Uterus (tissue), 3 donors: ENCODE measurements at regions not wholly inside any gene's neighbourhood (a gene's known extent, or its start where the extent isn't known, plus 50 kb on each side); places are given as distances from the start of the nearest gene placed in this dataset.

ENCODE experiments used
- DNase-seq, 2 donors: peaks; one replicate each; pipeline ENCODE4 v3.0.0-alpha.2; 2019 to 2020
- H3K27ac ChIP-seq, 2 donors: fragments of 200-600 bp; sonication (generic); 1 replicate in 1 of 2; 2 replicates in 1 of 2; pipeline ENCODE4 v1.5.1; 2016 to 2018
- H3K27me3 ChIP-seq, 2 donors: fragments of 200-600 bp; sonication (generic); one replicate each; pipeline ENCODE4 v1.5.1; 2018 to 2019; ENCODE audit warnings: control low read depth in 1 of 2
- H3K36me3 ChIP-seq, 2 donors: fragments of 200-600 bp; sonication (generic); one replicate each; pipeline ENCODE4 v1.5.1; 2019; ENCODE audit warnings: control low read depth in 1 of 2
- H3K4me1 ChIP-seq, 2 donors: fragments of 200-600 bp; sonication (generic); one replicate each; pipeline ENCODE4 v1.5.1; 2018 to 2019; ENCODE audit warnings: control low read depth in 1 of 2
- H3K4me3 ChIP-seq, 2 donors: fragments of 200-600 bp; sonication (generic); 1 replicate in 1 of 2; 2 replicates in 1 of 2; pipeline ENCODE4 v1.5.1; 2018 to 2019; ENCODE audit warnings: mild to moderate bottlenecking in 1 of 2
- H3K9me3 ChIP-seq, 2 donors: fragments of 200-600 bp; sonication (generic); one replicate each; pipeline ENCODE4 v1.5.1; 2019; ENCODE audit warnings: control low read depth in 1 of 2
- CTCF ChIP-seq, 4 experiments: fragments of 200-600 bp in 2 of 4; fragments of 450-650 bp in 2 of 4; sonication (generic) in 2 of 4; IDR thresholded peaks; one replicate each; pipeline ENCODE4 v1.5.1; 2016 to 2019; ENCODE audit warnings: antibody characterized with exemption in 4 of 4, mild to moderate bottlenecking in 2 of 4, moderate library complexity in 1 of 4
- POLR2A ChIP-seq, 2 donors: fragments of 450-650 bp; IDR thresholded peaks; one replicate each; pipeline ENCODE4 v1.6.1; 2016; ENCODE audit warnings: antibody characterized with exemption in 2 of 2, mild to moderate bottlenecking in 1 of 2, moderate library complexity in 1 of 2
- intact Hi-C: fragments of 100-400 bp; cut with DNase I; formaldehyde crosslinking; loops from one replicate; pipeline ENCODE4 v1.15.1; 2023; ENCODE audit warnings: low total_unique reads
- donor health status: DM: yes; HTN: yes; CAD: no.

- no peaks in the 10 kb centered on the region for H3K36me3 ChIP-seq
- H3K27me3 ChIP-seq, result no peaks in the 10 kb centered on the region
- no peaks in the 10 kb centered on the region for H3K4me1 ChIP-seq
- no peak overlapping the region for H3K27ac ChIP-seq
- H3K9me3 ChIP-seq, result no peaks in the 10 kb centered on the region
- intact Hi-C loops, result no loop called here
- TF ChIP-seq POLR2A (IDR thresholded peaks at IDR 0.05), result no peak
- DNase-seq, result no peak
- no peak overlapping the region for H3K4me3 ChIP-seq
These were observed 399.8 kb upstream of the LRRC7 start for GRCh38 chr1:69167876-69168275.

- TF ChIP-seq CTCF (IDR thresholded peaks at IDR 0.05) (no peak), POLR2A (IDR thresholded peaks at IDR 0.05) (no peak)
- H3K36me3 ChIP-seq, result no peaks in the 10 kb centered on the region
- no peak overlapping the region for H3K27ac ChIP-seq
These were observed 396.5 kb upstream of the LRRC7 start for GRCh38 chr1:69171248-69171647.

GRCh38 chr1:69172003-69173000 is 395.4 kb upstream of the LRRC7 start:
- H3K9me3 ChIP-seq, result no peaks in the 10 kb centered on the region
- H3K27ac ChIP-seq, result no peak overlapping the region
- no peaks in the 10 kb centered on the region for H3K4me1 ChIP-seq
- DNase-seq, result no peak
- no peak overlapping the region for H3K4me3 ChIP-seq
- intact Hi-C loops, result no loop called here
- TF ChIP-seq CTCF (IDR thresholded peaks at IDR 0.05) (no peak), POLR2A (IDR thresholded peaks at IDR 0.05) (no peak)
- H3K27me3 ChIP-seq, result no peaks in the 10 kb centered on the region
- H3K36me3 ChIP-seq, result no peaks in the 10 kb centered on the region

More at GRCh38 chr1:69171248-69171647, 396.5 kb upstream of the LRRC7 start:
- intact Hi-C loops, result no loop called here
- H3K4me1 ChIP-seq, result no peaks in the 10 kb centered on the region
- no peak overlapping the region for H3K4me3 ChIP-seq
- H3K9me3 ChIP-seq, result no peaks in the 10 kb centered on the region
- no peak for DNase-seq
- no peaks in the 10 kb centered on the region for H3K27me3 ChIP-seq

GRCh38 chr1:69175053-69175452 is 392.7 kb upstream of the LRRC7 start:
- intact Hi-C loops, result no loop called here
- no peaks in the 10 kb centered on the region for H3K27me3 ChIP-seq
- no peak for TF ChIP-seq POLR2A (IDR thresholded peaks at IDR 0.05)
- no peak for TF ChIP-seq CTCF (IDR thresholded peaks at IDR 0.05)
- H3K27ac ChIP-seq, result no peak overlapping the region
- no peak for DNase-seq
- no peaks in the 10 kb centered on the region for H3K36me3 ChIP-seq
- no peaks in the 10 kb centered on the region for H3K9me3 ChIP-seq
- H3K4me3 ChIP-seq, result no peak overlapping the region
- no peaks in the 10 kb centered on the region for H3K4me1 ChIP-seq

- H3K4me3 ChIP-seq, result no peak overlapping the region
- TF ChIP-seq POLR2A (IDR thresholded peaks at IDR 0.05), result no peak
- no peak for TF ChIP-seq CTCF (IDR thresholded peaks at IDR 0.05)
- intact Hi-C loops, result no loop called here
- no peaks in the 10 kb centered on the region for H3K9me3 ChIP-seq
- H3K27ac ChIP-seq, result no peak overlapping the region
- no peaks in the 10 kb centered on the region for H3K36me3 ChIP-seq
- no peaks in the 10 kb centered on the region for H3K4me1 ChIP-seq
- no peaks in the 10 kb centered on the region for H3K27me3 ChIP-seq
- DNase-seq, result no peak
These were observed 387.4 kb upstream of the LRRC7 start for GRCh38 chr1:69180358-69180757.
